ENCODE measurements at regions not wholly inside any gene's neighbourhood (a gene's known extent, or its start where the extent isn't known, plus 50 kb on each side); places are given as distances from the start of the nearest gene placed in this dataset.
"Not testable (repeated sequence)": the region's sequence is repeated elsewhere in the genome, so short reads cannot be mapped to it uniquely, and the experiment has no call there.

- ATAC-seq: no peak
Measured at GRCh38 chr6:151671195-151671594, 136.3 kb upstream of the ESR1 start.

GRCh38 chr6:151674578-151674977, 132.9 kb upstream of the ESR1 start:
- ATAC-seq: no peak

- peak in 1 of 2 donors; percentile 58 for ATAC-seq
Measured at GRCh38 chr6:151675746-151676459, 131.6 kb upstream of the ESR1 start.

- no peak for ATAC-seq
Measured at GRCh38 chr6:151676460-151676945, 131.0 kb upstream of the ESR1 start.

- ATAC-seq: no peak
Measured at GRCh38 chr6:151677404-151677803, 130.1 kb upstream of the ESR1 start.

- peak in 1 of 2 donors; percentile 46 for ATAC-seq
Measured at GRCh38 chr6:151679081-151679480, 128.4 kb upstream of the ESR1 start.

GRCh38 chr6:151679941-151680340, 127.5 kb upstream of the ESR1 start:
- ATAC-seq: no peak

- ATAC-seq: no peak
Measured at GRCh38 chr6:151680846-151681432, 126.5 kb upstream of the ESR1 start.

GRCh38 chr6:151681433-151682059, 125.9 kb upstream of the ESR1 start:
- no peak for ATAC-seq

- no peak for ATAC-seq
Measured at GRCh38 chr6:151682251-151682650, 125.2 kb upstream of the ESR1 start.

GRCh38 chr6:151682922-151683321, 124.6 kb upstream of the ESR1 start:
- no peak for ATAC-seq

GRCh38 chr6:151683381-151683780, 124.1 kb upstream of the ESR1 start:
- ATAC-seq: no peak

- no peak for ATAC-seq
Measured at GRCh38 chr6:151689499-151690201, 117.8 kb upstream of the ESR1 start.

- ATAC-seq: peak in 1 of 2 donors; percentile 32
Measured at GRCh38 chr6:151690303-151690702, 117.2 kb upstream of the ESR1 start.

- ATAC-seq: peak; percentile 91 to 94
Measured at GRCh38 chr6:151690768-151691562, 116.5 kb upstream of the ESR1 start.

- no peak for ATAC-seq
Measured at GRCh38 chr6:151692216-151692615, 115.3 kb upstream of the ESR1 start.

- no peak for ATAC-seq
Measured at GRCh38 chr6:151693366-151693765, 114.1 kb upstream of the ESR1 start.

GRCh38 chr6:151695156-151695555, 112.3 kb upstream of the ESR1 start:
- no peak for ATAC-seq

GRCh38 chr6:151696302-151696701, 111.2 kb upstream of the ESR1 start:
- ATAC-seq: not testable (repeated sequence)

- ATAC-seq: no peak
Measured at GRCh38 chr6:151698931-151699700, 108.4 kb upstream of the ESR1 start.

- no peak for ATAC-seq
Measured at GRCh38 chr6:151699719-151700118, 107.8 kb upstream of the ESR1 start.

Measured in activated CD4-positive, CD25-positive, alpha-beta regulatory T cell treated with anti-CD3 and anti-CD28 coated beads, Interleukin-2, amount 50 U/mL, for 24 hours (primary cell).